OCI-M1 (cell line): ENCODE measurements at regions not wholly inside any gene's neighbourhood (a gene's known extent, or its start where the extent isn't known, plus 50 kb on each side); places are given as distances from the start of the nearest gene placed in this dataset.

Experiments
- DNase-seq: peaks from one replicate; lab custom pipeline; 2025; lab: John Stamatoyannopoulos, UW

- DNase-seq = no peak
Observed at GRCh38 chr2:66691031-66691965, 256.4 kb downstream of the MEIS1 start.

- DNase-seq = no peak
Observed at GRCh38 chr2:66692521-66693054, 257.7 kb downstream of the MEIS1 start.

GRCh38 chr2:66693076-66693965 lies 258.4 kb downstream of the MEIS1 start:
- no peak for DNase-seq

GRCh38 chr2:66694087-66694860 lies 259.3 kb downstream of the MEIS1 start:
- peak; percentile 0 for DNase-seq

GRCh38 chr2:66695226-66695735 lies 260.4 kb downstream of the MEIS1 start:
- no peak for DNase-seq

- no peak for DNase-seq
Observed at GRCh38 chr2:66696374-66696773, 261.4 kb downstream of the MEIS1 start.

- DNase-seq = no peak
Observed at GRCh38 chr2:66696886-66697285, 262.0 kb downstream of the MEIS1 start.

- DNase-seq = no peak
Observed at GRCh38 chr2:66697366-66697765, 262.4 kb downstream of the MEIS1 start.

GRCh38 chr2:66698091-66698490 lies 263.2 kb downstream of the MEIS1 start:
- no peak for DNase-seq

GRCh38 chr2:66698576-66699239 lies 263.8 kb downstream of the MEIS1 start:
- no peak for DNase-seq

- DNase-seq = no peak
Observed at GRCh38 chr2:66699416-66699792, 264.5 kb downstream of the MEIS1 start.

GRCh38 chr2:66699793-66700676 lies 265.1 kb downstream of the MEIS1 start:
- DNase-seq = no peak

GRCh38 chr2:66700677-66701066 lies 265.7 kb downstream of the MEIS1 start:
- DNase-seq = no peak

- no peak for DNase-seq
Observed at GRCh38 chr2:66701251-66701650, 266.3 kb downstream of the MEIS1 start.

GRCh38 chr2:66701656-66702055 lies 266.7 kb downstream of the MEIS1 start:
- DNase-seq = no peak

GRCh38 chr2:66702301-66702700 lies 267.4 kb downstream of the MEIS1 start:
- DNase-seq = no peak

- DNase-seq = no peak
Observed at GRCh38 chr2:66704786-66705185, 269.9 kb downstream of the MEIS1 start.

- DNase-seq = no peak
Observed at GRCh38 chr2:66714610-66715009, 279.7 kb downstream of the MEIS1 start.

- no peak for DNase-seq
Observed at GRCh38 chr2:66717218-66717905, 282.4 kb downstream of the MEIS1 start.
